DMS79 treated with DMSO at 0.1 percent for 48 hours (cell line): ENCODE measurements at regions not wholly inside any gene's neighbourhood (a gene's known extent, or its start where the extent isn't known, plus 50 kb on each side); places are given as distances from the start of the nearest gene placed in this dataset.

Source experiments
- DNase-seq: peaks from one replicate; lab custom pipeline; 2025; lab: John Stamatoyannopoulos, UW

GRCh38 chr15:35596285-35596684 is 50.3 kb upstream of the DPH6 start:
- DNase-seq: no peak

- DNase-seq: no peak
These were observed 56.9 kb upstream of the DPH6 start for GRCh38 chr15:35602836-35603235.

GRCh38 chr15:35603301-35603700 is 57.3 kb upstream of the DPH6 start:
- no peak for DNase-seq

- no peak for DNase-seq
These were observed 57.9 kb upstream of the DPH6 start for GRCh38 chr15:35603856-35604255.

GRCh38 chr15:35605764-35606449 is 59.9 kb upstream of the DPH6 start:
- DNase-seq: no peak

- DNase-seq: no peak
These were observed 60.5 kb upstream of the DPH6 start for GRCh38 chr15:35606450-35606779.

- no peak for DNase-seq
These were observed 70.7 kb upstream of the DPH6 start for GRCh38 chr15:35616498-35617271.

- DNase-seq: no peak
These were observed 72.6 kb upstream of the DPH6 start for GRCh38 chr15:35618260-35619188.

GRCh38 chr15:35622641-35623340 is 76.8 kb upstream of the DPH6 start:
- no peak for DNase-seq

- no peak for DNase-seq
These were observed 78.9 kb upstream of the DPH6 start for GRCh38 chr15:35624881-35625280.

- no peak for DNase-seq
These were observed 80.8 kb upstream of the DPH6 start for GRCh38 chr15:35626571-35627318.

GRCh38 chr15:35627696-35628095 is 81.7 kb upstream of the DPH6 start:
- DNase-seq: no peak

GRCh38 chr15:35629766-35630165 is 83.8 kb upstream of the DPH6 start:
- DNase-seq: no peak

GRCh38 chr15:35630532-35630931 is 84.6 kb upstream of the DPH6 start:
- no peak for DNase-seq

GRCh38 chr15:35630985-35631384 is 85.0 kb upstream of the DPH6 start:
- no peak for DNase-seq

GRCh38 chr15:35633677-35634076 is 87.7 kb upstream of the DPH6 start:
- DNase-seq: no peak

GRCh38 chr15:35646790-35647189 is 100.8 kb upstream of the DPH6 start:
- DNase-seq: no peak

GRCh38 chr15:35647303-35647702 is 101.3 kb upstream of the DPH6 start:
- no peak for DNase-seq

- DNase-seq: no peak
These were observed 103.0 kb upstream of the DPH6 start for GRCh38 chr15:35648941-35649340.

- no peak for DNase-seq
These were observed 103.6 kb upstream of the DPH6 start for GRCh38 chr15:35649575-35649974.

GRCh38 chr15:35654332-35654731 is 108.4 kb upstream of the DPH6 start:
- DNase-seq: no peak
